HG03521 (cell line): ENCODE measurements at regions not wholly inside any gene's neighbourhood (a gene's known extent, or its start where the extent isn't known, plus 50 kb on each side); places are given as distances from the start of the nearest gene placed in this dataset.

Source experiments
- ATAC-seq: cut with Tn5 transposase; IDR thresholded peaks from one replicate; pipeline ENCODE4 v1.9.1; 2021; ENCODE audit warnings: mild to moderate bottlenecking, moderate library complexity; ENCODE audit not compliant: unreplicated experiment

- ATAC-seq = no peak
These were observed 105.6 kb upstream of the CDH10 start for GRCh38 chr5:24750355-24750754.

GRCh38 chr5:24749701-24750100, 104.9 kb upstream of the CDH10 start:
- ATAC-seq = no peak

GRCh38 chr5:24747327-24747726, 102.5 kb upstream of the CDH10 start:
- no peak for ATAC-seq

- ATAC-seq = no peak
These were observed 97.6 kb upstream of the CDH10 start for GRCh38 chr5:24742334-24742733.

- no peak for ATAC-seq
These were observed 92.4 kb upstream of the CDH10 start for GRCh38 chr5:24737163-24737562.

GRCh38 chr5:24735284-24735683, 90.5 kb upstream of the CDH10 start:
- no peak for ATAC-seq

- no peak for ATAC-seq
These were observed 87.4 kb upstream of the CDH10 start for GRCh38 chr5:24732184-24732583.

- ATAC-seq = no peak
These were observed 76.0 kb upstream of the CDH10 start for GRCh38 chr5:24720743-24721142.

GRCh38 chr5:24714746-24715145, 70.0 kb upstream of the CDH10 start:
- ATAC-seq = no peak

GRCh38 chr5:24712947-24713346, 68.2 kb upstream of the CDH10 start:
- ATAC-seq = no peak

- ATAC-seq = no peak
These were observed 67.3 kb upstream of the CDH10 start for GRCh38 chr5:24712047-24712446.

- no peak for ATAC-seq
These were observed 59.2 kb upstream of the CDH10 start for GRCh38 chr5:24703934-24704333.
